GM10248 (cell line): ENCODE measurements at regions not wholly inside any gene's neighbourhood (a gene's known extent, or its start where the extent isn't known, plus 50 kb on each side); places are given as distances from the start of the nearest gene placed in this dataset.

Experiments used
- CTCF ChIA-PET: fragments of 300-600 bp; sonication (Branson Sonifier 250); formaldehyde crosslinking; extraction: SDS; loops from one replicate; lab custom pipeline; 2021; ENCODE audit warnings: antibody characterized with exemption; lab: Yijun Ruan, JAX
- POLR2A ChIA-PET: fragments of 350-650 bp; sonication (Branson Sonifier 250); formaldehyde crosslinking; extraction: SDS; loops from one replicate; lab custom pipeline; 2020; ENCODE audit warnings: antibody characterized with exemption; lab: Yijun Ruan, JAX
- DNase-seq: peaks from one replicate; pipeline ENCODE4 v3.0.0; 2012; ENCODE audit errors: extremely low spot score
- TF ChIP-seq, protein P1 (sequence below): IDR thresholded peaks from 2 replicates; pipeline ENCODE4 v1.5.1; 2012; ENCODE audit warnings: mild to moderate bottlenecking, low read depth; ENCODE audit errors: extremely low read depth, missing control alignments, control extremely low read depth

DNA sequence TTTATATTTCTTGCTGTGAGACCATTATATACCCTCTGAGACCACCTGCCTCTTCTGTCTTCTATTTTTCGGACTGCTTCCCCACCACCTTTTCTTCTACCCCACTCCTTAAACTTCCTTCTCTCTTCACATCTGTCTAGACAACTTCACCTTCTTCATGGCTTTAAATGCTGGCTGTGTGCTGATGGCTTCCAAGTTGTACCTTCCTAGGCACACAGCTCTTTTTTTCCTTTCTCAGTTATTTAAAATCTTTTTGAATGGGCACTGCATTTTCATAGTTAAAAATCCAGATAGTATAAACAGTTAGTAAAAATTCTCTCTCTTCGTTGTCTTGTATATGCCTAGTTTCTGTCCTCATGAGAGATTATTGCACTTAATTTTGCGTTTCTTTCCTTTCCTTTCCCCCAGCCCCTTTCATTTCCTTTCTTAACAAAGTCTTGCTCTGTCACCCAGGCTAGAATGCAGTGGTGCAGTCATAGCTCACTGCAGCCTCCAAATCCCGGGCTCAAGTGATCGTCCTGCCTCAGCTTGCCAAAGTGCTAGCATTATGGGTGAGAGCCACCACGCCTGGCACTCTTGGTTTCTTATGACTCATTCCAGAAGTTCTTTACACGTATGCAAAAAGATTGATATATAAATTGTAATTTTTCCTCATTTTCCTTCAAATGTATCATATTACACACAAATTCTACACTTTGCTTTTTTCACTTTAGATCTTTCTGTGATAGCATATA, 114.3 kb downstream of the NPIPB5 start:
- CTCF ChIA-PET: interaction anchor here (1.3 to 3.5 kb wide), 3 partner anchors 10 to 39 kb away, joined by 3 to 13 read pairs (median 4); no protein-coding TSS in a partner anchor

DNA sequence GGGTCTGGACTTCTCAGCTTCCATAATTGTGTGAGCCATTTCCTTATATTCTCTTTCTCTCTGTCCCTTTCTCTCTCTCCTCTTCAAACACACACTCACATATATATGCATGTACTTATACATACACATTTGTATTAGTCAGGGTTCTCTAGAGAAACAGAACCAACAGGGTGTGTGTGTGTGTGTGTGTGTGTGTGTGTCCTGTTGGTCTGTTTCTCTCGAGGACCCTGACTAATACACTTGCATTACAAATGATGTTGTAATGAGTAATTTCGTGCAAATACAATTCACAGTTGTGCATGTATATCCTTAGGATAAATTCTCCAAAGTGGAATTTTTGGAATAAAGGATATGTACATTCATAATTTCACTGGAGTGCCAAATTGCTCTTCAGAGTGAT, 115.3 kb downstream of the NPIPB5 start:
- TF ChIP-seq, protein P1, sequence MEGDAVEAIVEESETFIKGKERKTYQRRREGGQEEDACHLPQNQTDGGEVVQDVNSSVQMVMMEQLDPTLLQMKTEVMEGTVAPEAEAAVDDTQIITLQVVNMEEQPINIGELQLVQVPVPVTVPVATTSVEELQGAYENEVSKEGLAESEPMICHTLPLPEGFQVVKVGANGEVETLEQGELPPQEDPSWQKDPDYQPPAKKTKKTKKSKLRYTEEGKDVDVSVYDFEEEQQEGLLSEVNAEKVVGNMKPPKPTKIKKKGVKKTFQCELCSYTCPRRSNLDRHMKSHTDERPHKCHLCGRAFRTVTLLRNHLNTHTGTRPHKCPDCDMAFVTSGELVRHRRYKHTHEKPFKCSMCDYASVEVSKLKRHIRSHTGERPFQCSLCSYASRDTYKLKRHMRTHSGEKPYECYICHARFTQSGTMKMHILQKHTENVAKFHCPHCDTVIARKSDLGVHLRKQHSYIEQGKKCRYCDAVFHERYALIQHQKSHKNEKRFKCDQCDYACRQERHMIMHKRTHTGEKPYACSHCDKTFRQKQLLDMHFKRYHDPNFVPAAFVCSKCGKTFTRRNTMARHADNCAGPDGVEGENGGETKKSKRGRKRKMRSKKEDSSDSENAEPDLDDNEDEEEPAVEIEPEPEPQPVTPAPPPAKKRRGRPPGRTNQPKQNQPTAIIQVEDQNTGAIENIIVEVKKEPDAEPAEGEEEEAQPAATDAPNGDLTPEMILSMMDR: no peak
- CTCF ChIA-PET: interaction anchor here (1.4 to 3.5 kb wide), 3 partner anchors 10 to 38 kb away, joined by 3 to 13 read pairs (median 7); no protein-coding TSS in a partner anchor
- DNase-seq: no peak
- POLR2A ChIA-PET: no interaction called here

More for the DNA sequence above, 114.3 kb downstream of the NPIPB5 start:
- DNase-seq: no peak
- POLR2A ChIA-PET: no interaction called here
- TF ChIP-seq, protein P1: no peak

DNA sequence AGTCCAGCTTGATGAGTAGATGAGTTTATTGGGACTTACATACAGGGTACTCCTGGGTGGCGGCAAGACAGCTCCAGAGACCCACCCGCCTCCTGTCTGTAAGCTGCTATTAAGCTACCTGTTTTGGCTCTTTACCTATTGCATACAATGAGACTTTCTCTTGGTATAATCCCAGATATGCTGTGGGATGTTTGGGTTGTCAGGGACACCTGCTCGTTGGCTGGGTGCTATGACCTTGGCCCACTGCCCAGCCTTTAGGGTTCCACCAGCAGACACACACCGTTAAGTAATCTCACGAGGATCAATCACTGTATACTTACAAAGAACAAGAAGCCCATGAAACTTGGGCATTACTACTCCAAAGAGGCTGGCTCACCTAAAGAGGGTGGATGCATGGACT, 116.4 kb downstream of the NPIPB5 start:
- CTCF ChIA-PET: interaction anchor here (0.7 to 3.5 kb wide), 4 partner anchors 9 to 18 kb away, joined by 3 to 13 read pairs (median 6); no protein-coding TSS in a partner anchor
- TF ChIP-seq, protein P1: no peak
- DNase-seq: no peak
- POLR2A ChIA-PET: no interaction called here

DNA sequence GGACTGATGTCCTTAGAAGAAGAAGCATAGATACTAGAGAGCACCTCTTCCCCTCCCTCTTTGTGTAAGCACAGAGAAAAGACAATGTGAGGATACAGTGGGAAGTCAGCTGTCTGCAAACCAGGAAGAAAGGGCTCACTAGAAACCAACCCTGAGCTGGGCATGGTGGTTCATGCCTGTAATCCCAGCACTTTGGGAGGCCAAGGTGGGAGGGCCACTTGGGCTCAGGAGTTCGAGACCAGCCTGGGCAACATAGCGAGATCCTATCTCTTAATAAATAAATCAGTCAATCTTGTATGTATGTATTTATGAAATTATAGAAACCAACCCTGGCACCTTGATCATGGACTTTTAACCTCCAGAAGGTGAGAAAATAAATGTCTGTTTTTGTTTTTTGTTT, 118.3 kb downstream of the NPIPB5 start:
- TF ChIP-seq, protein P1: no peak
- CTCF ChIA-PET: interaction anchor here (1.4 kb wide), 1 partner anchor 9 kb away, joined by 3 read pairs; no protein-coding TSS in a partner anchor
- DNase-seq: no peak
- POLR2A ChIA-PET: no interaction called here

DNA sequence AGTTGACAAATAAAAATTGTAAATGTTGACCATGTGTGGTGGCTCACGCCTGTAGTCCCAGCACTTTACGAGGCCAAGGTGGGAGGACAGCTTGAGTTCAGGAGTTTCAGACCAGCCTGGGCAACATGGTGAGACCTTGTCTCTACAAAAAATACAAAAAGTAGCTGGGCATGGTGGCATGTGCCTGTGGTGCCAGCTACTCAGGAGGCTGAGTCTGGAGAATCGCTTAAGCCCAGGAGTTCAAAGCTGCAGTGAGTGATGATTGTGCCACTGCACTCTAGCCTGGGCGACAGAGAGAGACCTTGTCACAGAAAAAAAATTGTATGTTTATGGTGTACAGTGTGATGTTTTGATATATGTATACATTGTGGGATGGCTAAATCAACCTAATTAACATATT, 119.6 kb downstream of the NPIPB5 start:
- ChIA-PET POLR2A (no interaction called here), CTCF (interaction anchor here (1.2 to 1.4 kb wide), 3 partner anchors 10 to 12 kb away, joined by 3 to 5 read pairs (median 4); no protein-coding TSS in a partner anchor)
- no peak for DNase-seq
- TF ChIP-seq, protein P1: no peak

DNA sequence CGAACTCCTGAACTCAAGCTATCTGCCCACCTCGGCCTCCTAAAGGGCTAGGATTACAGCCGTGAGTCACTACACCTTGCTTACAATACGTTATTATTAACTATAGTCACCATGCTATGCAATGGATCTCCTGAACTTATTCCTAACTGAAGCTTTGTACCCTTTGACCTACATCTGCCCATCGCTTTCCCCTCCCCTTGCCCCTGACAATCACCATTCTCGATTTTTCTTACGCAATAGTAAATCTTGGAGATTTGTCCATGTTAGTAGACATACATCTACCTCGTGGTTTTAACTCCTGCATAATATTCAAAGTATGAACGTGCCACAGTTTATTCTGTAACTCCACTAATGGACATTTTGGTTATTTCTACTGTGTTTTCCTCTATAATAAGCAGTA, 120.6 kb downstream of the NPIPB5 start:
- ChIA-PET POLR2A (no interaction called here), CTCF (interaction anchor here (1.2 kb wide), 1 partner anchor 11 kb away, joined by 4 read pairs; no protein-coding TSS in a partner anchor)
- TF ChIP-seq, protein P1: no peak
- DNase-seq: no peak
